Heart left ventricle (tissue), 16 donors: ENCODE measurements at regions not wholly inside any gene's neighbourhood (a gene's known extent, or its start where the extent isn't known, plus 50 kb on each side); places are given as distances from the start of the nearest gene placed in this dataset.

Experiments used
- ATAC-seq, 4 donors: fragments of 200-7000 bp; cut with Tn5 transposase; one replicate each; pipeline ENCODE4 v1.9.1; 2020 to 2022; ENCODE audit warnings: moderate library complexity in 4 of 4, mild to moderate bottlenecking in 3 of 4, moderate number of reproducible peaks in 1 of 4
- DNase-seq, 5 donors: peaks; one replicate each; pipeline ENCODE4 v3.0.0-alpha.2; 2020
- H3K27ac ChIP-seq, 12 donors: fragments of 200-600 bp; sonication (generic) in 4 of 12; one replicate each; pipeline versions ENCODE4 v1.5.0 to v1.8.0; 2016 to 2022; ENCODE audit warnings: mild to moderate bottlenecking in 2 of 12
- H3K27me3 ChIP-seq, 9 donors: fragments of 200-600 bp; sonication (generic) in 2 of 9; one replicate each; pipeline versions ENCODE4 v1.5.1 to v1.8.0; 2016 to 2022; ENCODE audit warnings: mild to moderate bottlenecking in 3 of 9
- H3K36me3 ChIP-seq, 9 donors: fragments of 200-600 bp; sonication (generic) in 2 of 9; one replicate each; pipeline versions ENCODE4 v1.5.0 to v1.8.0; 2018 to 2022; ENCODE audit warnings: mild to moderate bottlenecking in 2 of 9
- H3K4me1 ChIP-seq, 12 donors: fragments of 200-600 bp; sonication (generic) in 4 of 12; one replicate each; pipeline versions ENCODE4 v1.5.0 to v1.8.0; 2016 to 2022; ENCODE audit warnings: mild to moderate bottlenecking in 3 of 12
- H3K4me3 ChIP-seq, 12 donors: fragments of 200-600 bp; sonication (generic) in 4 of 12; one replicate each; pipeline versions ENCODE4 v1.5.0 to v1.8.0; 2017 to 2022; ENCODE audit warnings: mild to moderate bottlenecking in 9 of 12, moderate library complexity in 4 of 12
- H3K9me3 ChIP-seq, 12 donors: fragments of 200-600 bp; sonication (generic) in 4 of 12; one replicate each; pipeline versions ENCODE4 v1.5.0 to v1.8.0; 2016 to 2022; ENCODE audit warnings: mild to moderate bottlenecking in 1 of 12
- CTCF ChIP-seq, 12 donors: fragments of 200-600 bp; sonication (generic) in 4 of 12; IDR thresholded peaks; one replicate each; pipeline versions ENCODE4 v1.5.0 to v1.8.0; 2018 to 2022; ENCODE audit warnings: antibody characterized with exemption in 12 of 12, mild to moderate bottlenecking in 5 of 12
- POLR2A ChIP-seq, 2 donors: fragments of 450-650 bp; IDR thresholded peaks; one replicate each; pipeline ENCODE4 v1.6.1; 2017; ENCODE audit warnings: antibody characterized with exemption in 2 of 2, mild to moderate bottlenecking in 2 of 2, moderate library complexity in 2 of 2
- WGBS, 4 donors: extraction: QIAGEN DNeasy Blood & Tissue Kit in 2 of 4; methylation state at CpG; one replicate each; pipeline versions ENCODE4 v1.1.5 to v1.1.7; 2013 to 2018; 5-methylcytosine and 5-hydroxymethylcytosine counted together
- intact Hi-C, 10 donors: fragments of 100-400 bp; cut with DNase I; formaldehyde crosslinking; loops; one replicate each; pipeline versions ENCODE4 v1.11.1 to v1.14.2; 2022
- donor health status: ischemic (EF 13 %, LVEDD 7.1; RV severe dilation, severe dysfunction).
- donor health status: healthy with polysubstance abuse.
- donor health status: DM: no; HTN: yes; CAD: no.
- donor health status: DM: no; HTN: no; CAD: no.
- donor health status: ischemic (EF 25% LVEDD 6.9; RV normal size, moderate dysfunction).
- donor health status: ischemic (EF 25% LVEDD 5.7; RV mildly dilated, moderate dysfunction).
- donor health status: healthy.
- donor health status: DM: yes; HTN: yes; CAD: no.
- donor health status: ischemic (EF 35%, LVEDD 5.7; RV mildly dilated, moderate dysfunction).
- donor health status: nonischemic (EF 11% LVEDD 7.7; RV severe dilation, severe dysfunction).
- donor health status: DM: yes; HTN: yes; CAD: no.
- donor health status: PGD.
- donor health status: ischemic (EF 29% LVEDD 5.4; RV normal size, mild dysfunction).
- donor health status: nonischemic (EF 23%, LVEDD 6.1; RV moderate dilation, normal function).

GRCh38 chr7:37541810-37542443 lies 93.3 kb upstream of the ELMO1 start:
- WGBS, 4 donors = 88 to 91% (median 91%) methylated on average over 3 of the region's 3 CpGs
- no peak overlapping the region for H3K27ac ChIP-seq
- no peak overlapping the region for H3K4me3 ChIP-seq
- no peak for ATAC-seq
- TF ChIP-seq CTCF (IDR thresholded peaks at IDR 0.05) (no peak), POLR2A (IDR thresholded peaks at IDR 0.05) (no peak)
- DNase-seq = no peak
- intact Hi-C loops = no loop called here
- no peaks in the 10 kb centered on the region for H3K36me3 ChIP-seq
- H3K9me3 ChIP-seq = no peaks in the 10 kb centered on the region
- H3K27me3 ChIP-seq = no peaks in the 10 kb centered on the region
- no peaks in the 10 kb centered on the region for H3K4me1 ChIP-seq

- no peak overlapping the region for H3K4me3 ChIP-seq
- peaks cover 0 to 6% (median 0%) of the 10 kb centered on the region in 12 donors for H3K4me1 ChIP-seq
- WGBS, 4 donors = 79 to 86% (median 84%) methylated on average over 7 of the region's 7 CpGs
- H3K9me3 ChIP-seq = no peaks in the 10 kb centered on the region
- TF ChIP-seq CTCF (IDR thresholded peaks at IDR 0.05) (no peak), POLR2A (IDR thresholded peaks at IDR 0.05) (no peak)
- DNase-seq (no peak), ATAC-seq (no peak)
- no peaks in the 10 kb centered on the region for H3K27me3 ChIP-seq
- no peak overlapping the region for H3K27ac ChIP-seq
- intact Hi-C loops = no loop called here
- H3K36me3 ChIP-seq = no peaks in the 10 kb centered on the region
Observed at GRCh38 chr7:37545619-37546534, 97.2 kb upstream of the ELMO1 start.

- no peaks in the 10 kb centered on the region for H3K9me3 ChIP-seq
- no peaks in the 10 kb centered on the region for H3K36me3 ChIP-seq
- H3K4me3 ChIP-seq = no peak overlapping the region
- 70 to 90% (median 78%) methylated on average over 3 of the region's 3 CpGs for WGBS, 4 donors
- no peak overlapping the region for H3K27ac ChIP-seq
- no peak for ATAC-seq
- H3K4me1 ChIP-seq = peaks cover 0 to 6% (median 0%) of the 10 kb centered on the region in 12 donors
- H3K27me3 ChIP-seq = no peaks in the 10 kb centered on the region
- DNase-seq = no peak
- intact Hi-C loops = no loop called here
- no peak for TF ChIP-seq CTCF (IDR thresholded peaks at IDR 0.05)
- TF ChIP-seq POLR2A (IDR thresholded peaks at IDR 0.05) = no peak
Observed at GRCh38 chr7:37546677-37547076, 98.0 kb upstream of the ELMO1 start.
